ENCODE measurements at regions not wholly inside any gene's neighbourhood (a gene's known extent, or its start where the extent isn't known, plus 50 kb on each side); places are given as distances from the start of the nearest gene placed in this dataset.

DNA sequence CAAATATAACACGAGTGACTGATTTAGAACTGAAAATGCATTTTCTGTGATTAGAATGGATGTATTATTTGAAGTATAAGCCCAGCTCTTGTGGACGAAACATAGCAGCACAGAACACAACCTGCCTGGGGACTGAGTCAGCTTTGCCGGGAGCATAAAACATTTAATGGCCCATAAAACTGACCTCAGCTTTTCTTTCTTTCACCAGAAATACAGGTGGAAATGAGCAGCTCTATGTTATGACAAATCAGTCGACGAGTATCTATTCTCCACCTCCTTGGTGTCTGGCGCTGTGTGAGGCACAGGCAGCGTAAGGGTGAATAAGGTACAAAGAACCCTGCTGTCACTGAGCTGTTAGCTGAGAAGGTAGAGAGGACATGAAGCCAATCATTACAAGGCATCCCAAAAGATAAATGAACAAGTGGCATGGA, 471.6 kb upstream of the AKR1E2 start:
- intact Hi-C loops (cut with DNase I, micrococcal nuclease) = no loop called here
- ATAC-seq = peak; percentile 90
- DNase-seq = peak in 1 of 2 donors; percentile 27

- ATAC-seq (peak; percentile 73), DNase-seq (no peak)
- intact Hi-C loops (cut with DNase I, micrococcal nuclease) = no loop called here
These were observed 472.0 kb upstream of the AKR1E2 start for GRCh38 chr10:4353964-4354363.

DNA sequence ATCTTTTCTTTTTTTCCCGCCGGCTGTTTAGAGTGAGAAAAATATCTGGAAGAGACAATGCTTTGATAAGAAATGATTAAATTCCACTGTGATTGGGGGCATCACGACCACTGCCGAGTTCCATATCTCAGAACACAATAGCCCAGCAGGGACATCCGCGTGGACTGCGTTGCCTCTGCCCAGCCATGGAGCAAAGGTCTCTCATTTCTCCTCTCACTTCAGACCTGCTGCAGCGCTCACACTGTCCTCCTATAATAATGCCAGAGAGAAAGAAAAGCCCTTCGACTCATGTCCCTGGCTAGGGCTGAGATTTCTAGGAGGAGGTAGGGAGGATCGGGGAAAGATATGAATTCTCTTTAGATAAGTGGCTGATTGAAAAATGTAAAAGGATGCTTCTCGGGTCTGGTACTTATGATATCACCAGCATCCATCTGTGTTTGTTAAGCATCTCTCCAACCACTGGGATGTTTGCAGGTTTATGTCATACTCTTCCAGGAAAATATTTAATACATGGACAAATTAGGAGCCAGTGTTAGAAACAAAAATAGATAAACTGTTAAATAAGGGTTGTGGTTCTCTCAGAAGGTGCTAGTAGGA, 472.9 kb upstream of the AKR1E2 start:
- ATAC-seq (no peak), DNase-seq (no peak)
- intact Hi-C loops (cut with DNase I, micrococcal nuclease) = no loop called here

DNA sequence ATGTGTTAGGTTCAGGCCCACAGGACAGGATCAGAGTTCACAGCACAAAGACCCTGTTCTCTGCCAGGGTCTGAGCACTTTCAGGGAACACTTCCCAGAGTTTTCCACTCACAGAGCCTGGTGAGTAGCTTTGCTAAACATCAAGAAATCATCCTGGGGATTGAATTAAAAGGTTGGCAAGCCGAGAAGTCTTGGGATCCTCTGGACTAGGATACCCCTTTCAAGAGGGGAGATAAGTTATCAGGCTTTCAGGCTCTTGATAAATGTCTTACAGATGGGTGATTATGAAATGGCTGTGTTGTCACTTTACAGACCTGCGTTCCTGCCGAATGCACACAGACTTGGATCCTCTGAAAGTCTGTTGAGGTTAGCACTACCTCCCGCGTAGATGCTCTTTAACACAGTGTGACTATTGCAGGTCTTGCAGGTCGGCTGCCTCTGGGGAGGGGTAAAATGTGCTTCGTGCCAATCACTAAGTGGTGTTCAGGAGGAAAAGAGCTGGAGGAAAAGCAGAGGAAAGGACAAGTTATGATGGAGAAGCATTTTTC, 473.5 kb upstream of the AKR1E2 start:
- DNase-seq = no peak
- intact Hi-C loops (cut with DNase I, micrococcal nuclease) = no loop called here
- ATAC-seq = no peak

- no peak for DNase-seq
- intact Hi-C loops (cut with DNase I, micrococcal nuclease) = no loop called here
- ATAC-seq = no peak
These were observed 474.1 kb upstream of the AKR1E2 start for GRCh38 chr10:4351723-4352413.

- ATAC-seq (no peak), DNase-seq (no peak)
- intact Hi-C loops (cut with DNase I, micrococcal nuclease) = no loop called here
These were observed 478.6 kb upstream of the AKR1E2 start for GRCh38 chr10:4347397-4347796.

GRCh38 chr10:4345877-4346646, 479.9 kb upstream of the AKR1E2 start:
- intact Hi-C loops (cut with DNase I, micrococcal nuclease) = no loop called here
- ATAC-seq = no peak
- no peak for DNase-seq

DNA sequence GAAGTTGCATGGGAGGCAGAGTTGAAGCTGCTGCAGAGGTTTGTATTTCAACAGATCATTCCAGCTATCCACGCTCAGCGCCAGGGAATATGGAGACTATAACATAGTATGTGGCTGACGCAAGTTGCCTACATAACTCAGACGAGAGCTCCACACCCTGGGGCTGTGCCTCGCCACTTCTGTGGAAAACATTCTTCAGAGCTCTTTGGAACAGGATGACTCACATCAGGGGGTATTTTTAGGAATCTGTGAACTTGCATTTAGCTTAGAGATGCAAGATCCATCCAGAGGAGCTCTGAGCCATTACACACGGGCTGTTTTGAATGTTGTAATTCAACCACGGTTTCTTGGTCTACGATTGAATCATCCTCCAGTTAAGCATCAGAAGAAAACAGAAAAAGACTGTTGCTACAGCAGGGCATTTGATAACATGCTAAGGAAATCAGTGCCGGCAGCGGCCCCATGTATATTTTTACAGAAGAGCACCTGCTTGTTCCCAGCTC, 481.5 kb upstream of the AKR1E2 start:
- ATAC-seq (no peak), DNase-seq (peak in 1 of 2 donors; percentile 33)
- intact Hi-C loops (cut with DNase I, micrococcal nuclease) = no loop called here

GRCh38 chr10:4343873-4344272, 482.1 kb upstream of the AKR1E2 start:
- DNase-seq (no peak), ATAC-seq (no peak)
- intact Hi-C loops (cut with DNase I, micrococcal nuclease) = no loop called here

DNA sequence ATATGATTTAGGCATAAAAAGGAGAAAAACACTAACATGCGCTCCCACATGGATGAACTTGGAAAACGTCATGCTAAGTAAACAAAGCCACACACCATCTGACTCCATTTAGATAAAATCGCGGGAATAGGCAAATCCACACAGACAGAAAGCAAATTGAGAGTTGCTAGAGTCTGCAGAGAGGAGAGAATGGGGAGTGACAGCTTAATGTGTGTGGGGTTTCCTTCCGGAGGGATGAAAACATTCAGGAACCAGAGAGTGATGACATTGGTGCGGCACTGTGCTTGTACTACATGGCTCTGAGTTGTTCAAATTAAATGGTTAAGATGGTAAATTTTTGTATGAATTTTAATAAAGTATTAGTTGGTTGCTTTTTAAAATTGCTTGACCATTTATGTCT, 482.9 kb upstream of the AKR1E2 start:
- intact Hi-C loops (cut with DNase I, micrococcal nuclease) = no loop called here
- DNase-seq = no peak
- ATAC-seq = no peak

GRCh38 chr10:4338768-4339167, 487.2 kb upstream of the AKR1E2 start:
- intact Hi-C loops (cut with DNase I, micrococcal nuclease) = no loop called here
- no peak for ATAC-seq
- DNase-seq = no peak

GRCh38 chr10:4337563-4337962, 488.4 kb upstream of the AKR1E2 start:
- DNase-seq (no peak), ATAC-seq (peak; percentile 44)
- intact Hi-C loops (cut with DNase I, micrococcal nuclease) = no loop called here

- DNase-seq = no peak
- ATAC-seq = no peak
- intact Hi-C loops (cut with DNase I, micrococcal nuclease) = no loop called here
These were observed 491.1 kb upstream of the AKR1E2 start for GRCh38 chr10:4334871-4335270.

DNA sequence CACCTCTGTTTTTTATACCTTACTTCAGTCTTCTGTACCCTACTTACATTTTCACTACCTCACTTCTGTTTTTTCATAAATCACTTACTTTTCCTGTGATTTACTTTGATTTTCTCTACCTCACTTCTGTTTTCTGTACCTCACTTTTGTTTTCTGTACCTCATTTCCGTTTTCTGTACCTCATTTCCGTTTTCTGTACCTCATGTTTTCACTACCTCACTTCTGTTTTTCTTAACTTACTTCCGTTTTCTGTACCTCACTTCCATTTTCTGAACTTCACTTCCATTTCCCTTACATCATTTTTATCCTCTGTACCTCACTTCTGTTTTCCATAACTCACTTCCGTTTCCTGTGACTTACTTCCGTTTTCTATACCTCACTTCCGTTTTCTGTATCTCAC, 492.0 kb upstream of the AKR1E2 start:
- intact Hi-C loops (cut with DNase I, micrococcal nuclease) = no loop called here
- ATAC-seq (no peak), DNase-seq (no peak)

DNA sequence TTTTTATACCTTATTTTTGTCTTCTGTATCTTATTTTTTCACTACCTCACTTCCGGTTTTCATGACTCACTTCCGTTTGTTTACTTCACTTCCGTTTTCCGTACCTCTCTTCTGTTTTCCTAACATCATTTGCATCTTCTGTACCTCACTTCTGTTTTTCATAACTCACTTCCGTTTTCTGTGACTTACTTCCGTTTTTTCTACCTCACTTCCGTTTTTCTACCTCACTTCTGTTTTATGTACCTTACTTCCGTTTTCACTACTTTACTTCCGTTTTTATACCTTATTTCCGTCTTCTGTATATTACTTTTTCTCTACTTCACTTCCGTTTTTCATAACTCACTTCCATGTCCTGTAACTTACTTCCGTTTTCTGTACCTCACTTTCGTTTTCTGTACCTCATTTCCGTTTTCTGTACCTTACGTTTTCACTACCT, 492.5 kb upstream of the AKR1E2 start:
- no peak for ATAC-seq
- DNase-seq = no peak
- intact Hi-C loops (cut with DNase I, micrococcal nuclease) = no loop called here

DNA sequence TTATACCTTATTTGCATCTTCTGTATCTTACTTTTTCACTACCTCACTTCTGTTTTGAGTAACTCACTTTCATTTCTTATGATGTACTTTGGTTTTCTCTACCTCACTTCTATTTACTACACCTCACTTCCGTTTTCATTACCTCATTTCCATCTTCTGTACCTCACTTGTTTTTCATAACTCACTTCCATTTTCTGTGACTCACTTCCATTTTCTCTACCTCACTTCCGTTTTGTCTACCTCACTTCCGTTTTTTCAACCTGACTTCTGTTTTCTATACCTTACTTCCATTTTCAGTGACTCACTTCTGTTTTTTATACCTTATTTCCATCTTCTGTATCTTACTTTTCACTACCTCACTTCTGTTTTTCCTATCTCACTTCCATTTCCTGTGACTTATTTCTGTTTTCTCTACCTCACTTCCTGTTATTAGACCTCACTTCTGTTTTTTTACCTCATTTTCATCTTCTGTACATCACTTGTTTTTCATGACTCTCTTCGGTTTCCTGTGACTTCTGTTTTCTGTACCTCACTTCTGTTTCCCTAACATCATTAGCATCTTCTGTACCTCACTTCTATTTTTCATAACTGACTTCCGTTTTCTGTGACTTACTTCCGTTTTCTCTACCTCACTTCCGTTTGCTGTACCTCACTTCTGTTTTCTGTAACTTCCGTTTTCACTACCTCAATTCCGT, 493.1 kb upstream of the AKR1E2 start:
- intact Hi-C loops (cut with DNase I, micrococcal nuclease) = no loop called here
- ATAC-seq = no peak
- no peak for DNase-seq

DNA sequence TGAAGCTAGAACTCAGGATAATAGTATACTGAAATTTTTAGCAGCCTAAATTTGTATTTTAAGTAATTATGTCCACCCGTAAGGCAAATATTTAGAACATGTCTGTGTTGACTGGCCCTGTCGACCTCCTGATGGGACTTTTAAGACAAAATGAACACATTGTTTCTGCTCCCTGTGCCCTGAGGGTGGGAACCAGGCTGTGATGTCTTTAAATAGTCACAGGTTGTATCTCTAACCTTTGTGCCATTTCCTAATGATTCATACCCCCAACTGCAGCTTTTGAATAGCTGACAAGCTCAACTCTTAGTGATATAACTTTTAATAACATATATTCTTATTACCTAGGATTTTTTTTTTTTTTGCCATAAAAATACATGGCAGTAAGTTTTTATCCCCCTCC, 494.9 kb upstream of the AKR1E2 start:
- intact Hi-C loops (cut with DNase I, micrococcal nuclease) = no loop called here
- ATAC-seq = no peak

DNA sequence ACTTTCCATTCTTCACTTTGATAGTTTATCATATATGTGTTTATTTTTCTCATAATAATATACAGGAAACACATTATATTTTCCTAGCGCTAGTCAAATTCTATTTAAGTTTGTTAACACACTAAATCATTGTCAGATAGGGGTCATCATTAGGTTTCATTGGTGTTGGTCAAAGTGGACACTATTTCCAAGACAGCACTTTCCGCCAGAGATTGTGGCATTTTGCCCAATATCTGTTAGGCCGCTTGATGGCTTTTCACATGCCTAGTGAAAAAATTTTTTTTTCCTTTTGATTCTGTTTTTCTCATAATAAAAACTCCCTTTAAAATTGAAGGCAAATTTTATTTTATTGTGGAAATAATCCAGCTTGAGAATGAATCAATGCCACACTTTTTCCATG, 495.4 kb upstream of the AKR1E2 start:
- DNase-seq = no peak
- intact Hi-C loops (cut with DNase I, micrococcal nuclease) = no loop called here

More for the DNA sequence above, 494.9 kb upstream of the AKR1E2 start:
- no peak for DNase-seq

GRCh38 chr10:4329225-4329624, 496.8 kb upstream of the AKR1E2 start:
- intact Hi-C loops (cut with DNase I, micrococcal nuclease) = no loop called here
- ATAC-seq (no peak), DNase-seq (no peak)

More for the DNA sequence above, 495.4 kb upstream of the AKR1E2 start:
- ATAC-seq = no peak
